ENCODE measurements at regions not wholly inside any gene's neighbourhood (a gene's known extent, or its start where the extent isn't known, plus 50 kb on each side); places are given as distances from the start of the nearest gene placed in this dataset.

DNA sequence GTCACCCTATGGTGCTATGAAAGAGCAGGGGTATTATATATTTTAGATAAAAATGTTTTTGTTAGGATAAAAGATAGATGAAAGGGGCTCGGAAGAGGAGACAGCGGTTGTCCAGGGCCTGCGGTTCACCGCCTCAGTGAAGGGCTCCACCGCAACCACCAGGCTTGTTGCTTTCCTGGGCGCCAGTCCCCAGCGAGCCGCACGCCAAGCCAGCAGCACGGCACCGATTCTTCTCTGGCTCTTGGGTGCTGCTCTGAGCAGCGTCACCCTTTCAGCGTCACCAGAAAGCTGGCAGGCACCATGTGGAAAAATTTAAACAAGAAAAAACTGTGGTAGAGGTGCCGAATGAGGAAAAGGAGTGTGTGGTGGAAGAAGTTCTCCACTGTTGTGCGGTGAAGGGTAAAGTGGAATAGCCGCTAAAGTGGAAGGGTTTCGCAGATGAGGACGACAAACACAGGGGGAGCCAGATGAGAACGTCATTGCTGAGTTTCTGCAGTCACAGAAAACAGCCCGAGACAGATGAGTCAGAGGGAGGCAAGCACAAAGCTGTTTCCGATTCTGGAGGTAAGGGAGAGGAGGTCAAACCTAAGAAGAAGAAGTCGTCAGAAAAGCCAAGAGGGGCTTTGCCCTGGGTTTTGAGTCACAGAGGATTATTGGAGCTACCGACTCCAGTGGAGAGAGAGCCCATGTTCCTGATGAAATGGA lies 569.2 kb downstream of the ZBBX start (continued):
- TF ChIP-seq, protein P1, sequence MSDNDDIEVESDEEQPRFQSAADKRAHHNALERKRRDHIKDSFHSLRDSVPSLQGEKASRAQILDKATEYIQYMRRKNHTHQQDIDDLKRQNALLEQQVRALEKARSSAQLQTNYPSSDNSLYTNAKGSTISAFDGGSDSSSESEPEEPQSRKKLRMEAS (IDR thresholded peaks at IDR 0.05; ENCODE audit: low read depth) = no peak
- TF ChIP-seq RFX5 (IDR thresholded peaks at IDR 0.05; ENCODE audit: low read length) = no peak
- no peak for TF ChIP-seq CHD2 (IDR thresholded peaks at IDR 0.05; ENCODE audit: low read length, partially characterized antibody)
- TF ChIP-seq NFIC (IDR thresholded peaks at IDR 0.05; ENCODE audit: borderline replicate concordance) = no peak
- no peak for TF ChIP-seq TEAD4 (IDR thresholded peaks at IDR 0.05; ENCODE audit: borderline replicate concordance, insufficient read depth)

DNA sequence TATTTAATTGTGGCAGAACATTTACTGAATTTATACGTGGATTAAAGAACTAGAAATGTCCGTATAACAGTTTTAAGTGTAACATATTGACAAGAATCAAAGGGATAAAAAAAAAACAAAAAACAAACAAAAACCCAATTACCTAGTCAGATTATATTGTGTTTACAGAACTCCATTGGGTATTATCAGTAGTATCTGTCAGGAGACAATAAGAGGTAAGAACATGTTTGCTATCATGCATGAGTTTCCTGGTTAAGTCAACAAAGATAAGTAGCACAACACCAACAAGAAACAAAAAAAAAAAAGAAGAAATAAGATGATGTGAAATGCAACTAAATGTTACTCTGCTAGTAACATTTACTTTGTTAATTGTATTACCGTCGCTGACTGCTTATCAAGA lies 570.6 kb downstream of the ZBBX start:
- no peak overlapping the region for H2AFZ ChIP-seq (ENCODE audit: low read depth)
- no peak overlapping the region for H3K9ac ChIP-seq
- ChIA-PET CTCF (no interaction called here), POLR2A (no interaction called here)
- H3K27me3 ChIP-seq (ENCODE audit: insufficient read depth) = no peaks in the 10 kb centered on the region
- no peak for DNase-seq
- no peaks in the 10 kb centered on the region for H3K4me1 ChIP-seq (ENCODE audit: control insufficient read depth in 1 of 2, insufficient read depth in 2 of 2, low read depth in 1 of 2, low read length in 1 of 2)
- no peaks in the 10 kb centered on the region for H3K9me3 ChIP-seq
- no peak for TF ChIP-seq TEAD4 (IDR thresholded peaks at IDR 0.05; ENCODE audit: borderline replicate concordance, insufficient read depth)
- no peak for TF ChIP-seq SIN3A (IDR thresholded peaks at IDR 0.05; ENCODE audit: borderline replicate concordance, low read depth, low read length)
- TF ChIP-seq NRF1 (IDR thresholded peaks at IDR 0.05; ENCODE audit: low read depth, low read length) = no peak
- H3K9me2 ChIP-seq = no peaks in the 10 kb centered on the region
- 12% methylated on average over 4 of the region's 4 CpGs for WGBS (ENCODE audit: low lambda C conversion rate)
- no peaks in the 10 kb centered on the region for H3K79me2 ChIP-seq (ENCODE audit: insufficient read depth)
- no peaks in the 10 kb centered on the region for H4K20me1 ChIP-seq (ENCODE audit: insufficient read depth)
- H3K36me3 ChIP-seq (replicated peaks in 1 of 2; ENCODE audit: control insufficient read depth in 1 of 2, insufficient read depth in 2 of 2, low read length in 1 of 2) = no peaks in the 10 kb centered on the region
- no peak overlapping the region for H3K4me3 ChIP-seq (ENCODE audit: low read depth in 2 of 2, low read length in 1 of 2)
- no peak overlapping the region for H3K4me2 ChIP-seq
- peaks cover 2% of the 10 kb centered on the region for H3F3A ChIP-seq (replicated peaks; ENCODE audit: insufficient read depth)
- no peak overlapping the region for H3K27ac ChIP-seq (ENCODE audit: low read depth in 2 of 2, low read length in 1 of 2)

DNA sequence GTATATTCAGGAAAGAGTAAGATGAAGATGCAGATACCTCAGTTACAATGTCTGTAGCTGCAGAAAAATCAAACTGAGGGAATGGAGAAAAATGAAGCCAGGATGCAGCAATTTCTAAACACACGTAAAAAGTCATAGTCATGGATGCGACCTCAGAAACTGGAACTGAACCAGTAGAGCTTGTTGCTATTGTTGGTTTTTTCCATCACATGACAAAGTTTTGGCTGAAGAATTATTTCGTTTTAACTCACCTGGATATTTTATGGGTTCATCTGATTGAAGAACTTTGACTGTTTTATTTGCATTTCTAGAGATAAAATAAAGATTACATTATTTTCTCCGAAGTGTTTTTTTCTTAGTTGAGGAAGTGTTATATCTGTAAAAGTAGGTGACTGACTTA lies 591.2 kb downstream of the ZBBX start:
- Histone ChIP-seq H3K4me3 (ENCODE audit: low read depth in 2 of 2, low read length in 1 of 2) (no peak overlapping the region), H3K27me3 (ENCODE audit: insufficient read depth) (no peaks in the 10 kb centered on the region), H3K79me2 (ENCODE audit: insufficient read depth) (no peaks in the 10 kb centered on the region), H3K4me1 (ENCODE audit: control insufficient read depth in 1 of 2, insufficient read depth in 2 of 2, low read depth in 1 of 2, low read length in 1 of 2) (no peaks in the 10 kb centered on the region), H3K4me2 (no peak overlapping the region), H3K9me2 (no peaks in the 10 kb centered on the region), H3K27ac (ENCODE audit: low read depth in 2 of 2, low read length in 1 of 2) (no peak overlapping the region), H2AFZ (ENCODE audit: low read depth) (no peak overlapping the region), H3F3A (replicated peaks; ENCODE audit: insufficient read depth) (no peaks in the 10 kb centered on the region), H4K20me1 (ENCODE audit: insufficient read depth) (no peaks in the 10 kb centered on the region), H3K9ac (no peak overlapping the region), H3K9me3 (no peaks in the 10 kb centered on the region), H3K36me3 (replicated peaks in 1 of 2; ENCODE audit: control insufficient read depth in 1 of 2, insufficient read depth in 2 of 2, low read length in 1 of 2) (no peaks in the 10 kb centered on the region)
- no peak for DNase-seq
- TF ChIP-seq, protein P2, sequence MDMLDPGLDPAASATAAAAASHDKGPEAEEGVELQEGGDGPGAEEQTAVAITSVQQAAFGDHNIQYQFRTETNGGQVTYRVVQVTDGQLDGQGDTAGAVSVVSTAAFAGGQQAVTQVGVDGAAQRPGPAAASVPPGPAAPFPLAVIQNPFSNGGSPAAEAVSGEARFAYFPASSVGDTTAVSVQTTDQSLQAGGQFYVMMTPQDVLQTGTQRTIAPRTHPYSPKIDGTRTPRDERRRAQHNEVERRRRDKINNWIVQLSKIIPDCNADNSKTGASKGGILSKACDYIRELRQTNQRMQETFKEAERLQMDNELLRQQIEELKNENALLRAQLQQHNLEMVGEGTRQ (IDR thresholded peaks at IDR 0.05; ENCODE audit: borderline replicate concordance, low read depth, low read length) = no peak
- TF ChIP-seq ELF1 (IDR thresholded peaks at IDR 0.05) = no peak
- no peak for TF ChIP-seq NFIC (IDR thresholded peaks at IDR 0.05; ENCODE audit: borderline replicate concordance)
- no peak for TF ChIP-seq FOSL2 (IDR thresholded peaks at IDR 0.05; ENCODE audit: borderline replicate concordance, low read depth)
- POLR2A ChIA-PET = no interaction called here
- CTCF ChIA-PET = no interaction called here
- 16% methylated on average over 4 of the region's 4 CpGs for WGBS (ENCODE audit: low lambda C conversion rate)
